H1 (cell line): ENCODE measurements at regions not wholly inside any gene's neighbourhood (a gene's known extent, or its start where the extent isn't known, plus 50 kb on each side); places are given as distances from the start of the nearest gene placed in this dataset.

Source experiments
- CTCF ChIA-PET: fragments of 300-600 bp; sonication (Branson Sonifier 250); formaldehyde crosslinking; loops from one replicate; lab custom pipeline; 2021; ENCODE audit not compliant: partially characterized antibody; lab: Charles Lee
- POLR2A ChIA-PET: fragments of 300-600 bp; sonication (Branson Sonifier 250); formaldehyde crosslinking; loops from one replicate; lab custom pipeline; 2021; ENCODE audit warnings: inconsistent platforms; ENCODE audit not compliant: partially characterized antibody; lab: Charles Lee
- DNase-seq, 2 experiments: peaks; one replicate each; pipeline versions ENCODE4 v3.0.0 to v3.0.0-alpha.2; 2010 to 2022; ENCODE audit warnings: low spot score in 2 of 2, low read depth in 1 of 2, mixed read lengths in 1 of 2
- FAIRE-seq: peaks from 2 replicates; lab custom pipeline; 2011; peaks lifted over from hg19 to GRCh38; lab: Jason Lieb, UNC
- H2AFZ ChIP-seq: 2 replicates; pipeline ENCODE4 v1.8.1; 2012; ENCODE audit warnings: low read length, inconsistent platforms
- H2AK5ac ChIP-seq: 2 replicates; pipeline ENCODE4 v1.6.1; 2013; ENCODE audit warnings: low read depth, low read length
- H2BK120ac ChIP-seq: replicated peaks from 2 replicates; pipeline ENCODE3; 2013; ENCODE audit warnings: low read depth, low read length, inconsistent platforms
- H2BK12ac ChIP-seq: 2 replicates; pipeline ENCODE4 v1.6.1; 2013; ENCODE audit warnings: low read depth, low read length
- H2BK15ac ChIP-seq: 2 replicates; pipeline ENCODE4 v1.6.1; 2013; ENCODE audit warnings: low read length
- H2BK20ac ChIP-seq: 2 replicates; pipeline ENCODE4 v1.6.1; 2013; ENCODE audit warnings: low read length
- H2BK5ac ChIP-seq: 2 replicates; pipeline ENCODE4 v1.6.1; 2013; ENCODE audit warnings: low read depth, low read length
- H3K14ac ChIP-seq: 2 replicates; pipeline ENCODE4 v1.6.1; 2013; ENCODE audit warnings: inconsistent platforms; ENCODE audit not compliant: insufficient read length
- H3K18ac ChIP-seq: 2 replicates; pipeline ENCODE4 v1.6.1; 2013; ENCODE audit warnings: low read length; ENCODE audit errors: extremely low read depth
- H3K23ac ChIP-seq: 2 replicates; pipeline ENCODE4 v1.6.1; 2013; ENCODE audit warnings: inconsistent platforms; ENCODE audit not compliant: insufficient read length
- H3K23me2 ChIP-seq: 2 replicates; pipeline ENCODE4 v1.6.1; 2013; ENCODE audit warnings: low read depth, low read length
- H3K27ac ChIP-seq: 2 replicates; pipeline ENCODE4 v1.6.1; 2011; ENCODE audit warnings: low read depth, low read length, inconsistent platforms
- H3K27me3 ChIP-seq, 4 experiments: replicated peaks in 1 of 4; 1 replicate in 1 of 4; 2 replicates in 3 of 4; pipeline versions ENCODE4 v1.6.1 to v1.8.1; 2011 to 2013; ENCODE audit warnings: low read length in 3 of 4, mild to moderate bottlenecking in 3 of 4, inconsistent platforms in 2 of 4, mixed read lengths in 2 of 4, moderate library complexity in 1 of 4; ENCODE audit not compliant: control insufficient read depth in 3 of 4, insufficient read depth in 3 of 4; ENCODE audit errors: extremely low read depth in 1 of 4
- H3K36me3 ChIP-seq, 4 experiments: 2 replicates each; pipeline versions ENCODE4 v1.6.1 to v1.8.1; 2011 to 2013; ENCODE audit warnings: mild to moderate bottlenecking in 4 of 4, low read length in 3 of 4, moderate library complexity in 2 of 4, control low read depth in 1 of 4, inconsistent platforms in 1 of 4; ENCODE audit not compliant: insufficient read depth in 4 of 4, control insufficient read depth in 2 of 4
- H3K4ac ChIP-seq: replicated peaks from 2 replicates; pipeline ENCODE3; 2013; ENCODE audit warnings: low read length, low read depth, mixed read lengths, inconsistent platforms; ENCODE audit not compliant: insufficient read length
- H3K4me1 ChIP-seq, 4 experiments: replicated peaks in 1 of 4; 1 replicate in 1 of 4; 2 replicates in 3 of 4; pipeline versions ENCODE4 v1.6.1 to v1.8.1; 2011 to 2013; ENCODE audit warnings: low read length in 3 of 4, inconsistent platforms in 2 of 4, mixed read lengths in 1 of 4; ENCODE audit not compliant: insufficient read depth in 4 of 4, control insufficient read depth in 3 of 4
- H3K4me2 ChIP-seq, 2 experiments: 2 replicates each; pipeline versions ENCODE4 v1.6.1 to v1.8.1; 2011 to 2013; ENCODE audit warnings: low read depth in 2 of 2, low read length in 2 of 2, control low read depth in 1 of 2, inconsistent platforms in 1 of 2, mild to moderate bottlenecking in 1 of 2; ENCODE audit not compliant: insufficient read depth in 1 of 2
- H3K4me3 ChIP-seq, 4 experiments: fragments of 200-600, 300-600 bp in 1 of 4; sonication (generic), shearing (Covaris generic), sonication (Bioruptor Twin) in 1 of 4; 2 replicates each; pipeline versions ENCODE4 v1.5.1 to v1.8.1; 2011 to 2016; ENCODE audit warnings: low read length in 4 of 4, low read depth in 3 of 4, control low read depth in 2 of 4, inconsistent platforms in 2 of 4, mild to moderate bottlenecking in 2 of 4, mixed read lengths in 1 of 4, moderate library complexity in 1 of 4; ENCODE audit not compliant: insufficient read depth in 2 of 4; ENCODE audit errors: extremely low read depth in 1 of 4
- H3K56ac ChIP-seq: replicated peaks from 2 replicates; pipeline ENCODE3; 2013; ENCODE audit warnings: low read depth, mild to moderate bottlenecking, mixed read lengths, low read length, inconsistent platforms; ENCODE audit not compliant: insufficient read length
- H3K79me1 ChIP-seq: 2 replicates; pipeline ENCODE4 v1.6.1; 2013; ENCODE audit warnings: low read depth, low read length, control low read depth
- H3K79me2 ChIP-seq, 2 experiments: 2 replicates each; pipeline versions ENCODE4 v1.6.1 to v1.8.1; 2012 to 2013; ENCODE audit warnings: low read length in 2 of 2, mild to moderate bottlenecking in 2 of 2, inconsistent platforms in 1 of 2; ENCODE audit not compliant: insufficient read depth in 2 of 2, control insufficient read depth in 1 of 2
- H3K9ac ChIP-seq, 4 experiments: replicated peaks in 1 of 4; 1 replicate in 1 of 4; 2 replicates in 3 of 4; pipeline versions ENCODE4 v1.6.1 to v1.8.1; 2011 to 2013; ENCODE audit warnings: low read depth in 3 of 4, low read length in 3 of 4, control low read depth in 2 of 4, mild to moderate bottlenecking in 2 of 4, moderate library complexity in 2 of 4, inconsistent platforms in 1 of 4; ENCODE audit errors: extremely low read depth in 1 of 4
- H3K9me3 ChIP-seq, 2 experiments: 2 replicates each; pipeline versions ENCODE4 v1.6.1 to v1.8.1; 2012 to 2013; ENCODE audit warnings: mild to moderate bottlenecking in 2 of 2, moderate library complexity in 2 of 2, control low read depth in 1 of 2, inconsistent platforms in 1 of 2, low read depth in 1 of 2, low read length in 1 of 2, mixed read lengths in 1 of 2; ENCODE audit not compliant: insufficient read depth in 2 of 2
- H4K20me1 ChIP-seq, 2 experiments: replicated peaks in 1 of 2; 2 replicates each; pipeline versions ENCODE3 to v1.8.1; 2011 to 2013; ENCODE audit warnings: inconsistent platforms in 2 of 2, low read length in 2 of 2, mild to moderate bottlenecking in 1 of 2; ENCODE audit not compliant: insufficient read depth in 2 of 2, control insufficient read depth in 1 of 2
- H4K5ac ChIP-seq: 2 replicates; pipeline ENCODE4 v1.6.1; 2013; ENCODE audit warnings: low read length, low read depth, mixed read lengths, inconsistent platforms; ENCODE audit not compliant: insufficient read length
- H4K8ac ChIP-seq: 2 replicates; pipeline ENCODE4 v1.8.0; 2013; ENCODE audit warnings: mild to moderate bottlenecking, moderate library complexity, low read length, inconsistent platforms; ENCODE audit not compliant: insufficient read depth; ENCODE audit errors: extremely low read depth
- H4K91ac ChIP-seq: replicated peaks from 2 replicates; pipeline ENCODE3; 2013; ENCODE audit warnings: low read length, mixed read lengths, inconsistent platforms; ENCODE audit not compliant: insufficient read length
- YY1 ChIP-seq: IDR thresholded peaks from 2 replicates; pipeline ENCODE4 v1.6.1; 2011; ENCODE audit warnings: low read depth, mild to moderate bottlenecking, low read length
- WGBS, 2 experiments: shearing (Covaris generic) in 1 of 2; methylation state at CpG; one replicate each; pipeline versions ENCODE4 v1.1.6 to v1.1.7; 2013 to 2015; ENCODE audit warnings: low lambda C conversion rate in 2 of 2, mixed read lengths in 2 of 2, inconsistent platforms in 1 of 2, low coverage in 1 of 2, missing lambda C conversion rate in 1 of 2; ENCODE audit not compliant: insufficient replicate concordance in 2 of 2, insufficient coverage in 1 of 2, insufficient read length in 1 of 2; ENCODE audit errors: extremely low coverage in 1 of 2, missing lambda C conversion rate in 1 of 2; 5-methylcytosine and 5-hydroxymethylcytosine counted together

DNA sequence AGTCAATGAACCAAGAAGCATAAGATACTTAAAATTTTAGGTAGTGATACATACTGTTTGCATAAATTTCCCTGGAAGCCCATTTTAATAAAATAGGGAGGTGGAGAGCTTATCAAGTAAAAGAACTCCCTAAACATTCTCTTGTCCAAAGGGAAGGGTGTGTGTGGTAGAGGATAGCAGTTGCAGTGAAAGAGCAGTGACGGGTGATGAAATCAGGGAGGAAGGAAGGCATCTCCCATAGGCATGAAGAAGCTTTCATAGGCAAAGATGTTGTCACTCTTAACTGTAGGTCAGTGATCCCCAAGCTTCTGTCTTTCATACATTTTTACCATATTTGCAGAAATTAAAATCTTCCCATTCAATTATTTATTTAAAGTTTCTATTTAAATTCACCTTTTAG is 60.0 kb upstream of the ZNF831 start:
- no peak overlapping the region for H2BK12ac ChIP-seq
- TF ChIP-seq YY1 = no peak

More for the DNA sequence above, 60.0 kb upstream of the ZNF831 start:
- no peaks in the 10 kb centered on the region for H3K23me2 ChIP-seq
- H3K9ac ChIP-seq = no peak overlapping the region
- no peak overlapping the region for H3K23ac ChIP-seq
- H3K18ac ChIP-seq = no peak overlapping the region
- no peaks in the 10 kb centered on the region; a peak in 1 of 7 replicates for H3K27me3 ChIP-seq
- 100% methylated on average over 1 of the region's 1 CpG; no CpG with 5 or more reads in 1 of the 2 experiments for WGBS, 2 experiments
- no peak overlapping the region for H3K14ac ChIP-seq
- ChIA-PET CTCF (interaction anchor here (1.8 to 2.1 kb wide), 2 partner anchors 16 to 104 kb away, joined by 6 to 8 read pairs; no protein-coding TSS in a partner anchor), POLR2A (interaction anchor here (0.7 kb wide), 1 partner anchor 81 kb away, joined by 3 read pairs; no protein-coding TSS in a partner anchor)
- H3K4ac ChIP-seq = no peak overlapping the region
- no peaks in the 10 kb centered on the region for H3K79me2 ChIP-seq
- H3K27ac ChIP-seq = no peak overlapping the region
- H3K4me2 ChIP-seq = no peak overlapping the region
- H3K36me3 ChIP-seq = no peaks in the 10 kb centered on the region
- no peaks in the 10 kb centered on the region for H3K9me3 ChIP-seq
- H4K8ac ChIP-seq = no peak overlapping the region
- H4K91ac ChIP-seq = no peak overlapping the region
- no peak overlapping the region for H4K5ac ChIP-seq
- FAIRE-seq = no peak
- no peak overlapping the region for H2BK15ac ChIP-seq
- H2BK5ac ChIP-seq = no peak overlapping the region
- H3K79me1 ChIP-seq = no peaks in the 10 kb centered on the region
- no peak overlapping the region for H2BK120ac ChIP-seq
- no peak overlapping the region for H3K4me3 ChIP-seq
- H3K4me1 ChIP-seq = no peaks in the 10 kb centered on the region
- no peaks in the 10 kb centered on the region for H4K20me1 ChIP-seq
- H2AFZ ChIP-seq = no peak overlapping the region
- H2BK20ac ChIP-seq = no peak overlapping the region
- H2AK5ac ChIP-seq = no peak overlapping the region
- no peak overlapping the region for H3K56ac ChIP-seq
- DNase-seq = no peak
